GM23248 (cell line): ENCODE measurements at regions not wholly inside any gene's neighbourhood (a gene's known extent, or its start where the extent isn't known, plus 50 kb on each side); places are given as distances from the start of the nearest gene placed in this dataset.

Experiments
- EZH2 ChIP-seq: fragments of 200-600 bp; sonication (generic); IDR thresholded peaks from 2 replicates; pipeline ENCODE4 v1.6.1; 2018; ENCODE audit warnings: antibody characterized with exemption, mild to moderate bottlenecking; ENCODE audit not compliant: insufficient read depth, poor library complexity, severe bottlenecking
- EZH2phosphoT487 ChIP-seq: fragments of 200-600 bp; sonication (generic); IDR thresholded peaks from 2 replicates; pipeline ENCODE4 v1.6.1; 2018; ENCODE audit warnings: antibody characterized with exemption, moderate library complexity, mild to moderate bottlenecking, low read depth; ENCODE audit not compliant: insufficient read depth

GRCh38 chr10:118145256-118145655 lies 98.5 kb upstream of the RAB11FIP2 start:
- TF ChIP-seq EZH2 (no peak), EZH2phosphoT487 (no peak)
